ENCODE measurements at regions not wholly inside any gene's neighbourhood (a gene's known extent, or its start where the extent isn't known, plus 50 kb on each side); places are given as distances from the start of the nearest gene placed in this dataset.
"Not testable (repeated sequence)": the region's sequence is repeated elsewhere in the genome, so short reads cannot be mapped to it uniquely, and the experiment has no call there.

- Histone ChIP-seq H2AFZ (no peak overlapping the region), H3K9me3 (ENCODE audit: low read depth) (no peaks in the 10 kb centered on the region), H3K4me1 (ENCODE audit: insufficient read depth) (no peaks in the 10 kb centered on the region), H3K9me2 (replicated peaks; ENCODE audit: insufficient read depth) (no peaks in the 10 kb centered on the region), H3K4me3 (no peak overlapping the region), H3K27me3 (no peaks in the 10 kb centered on the region), H3K79me2 (no peaks in the 10 kb centered on the region), H3K4me2 (no peak overlapping the region), H4K20me1 (ENCODE audit: insufficient read depth, poor library complexity, severe bottlenecking) (no peaks in the 10 kb centered on the region), H3K27ac (no peak overlapping the region), H3K36me3 (replicated peaks; ENCODE audit: insufficient read depth, low read depth) (no peaks in the 10 kb centered on the region)
- DNase-seq (ENCODE audit: low spot score) = no peak
- TF ChIP-seq CTCF (IDR thresholded peaks at IDR 0.05; ENCODE audit: poor library complexity) = no peak
- no peak for TF ChIP-seq EZH2 (IDR thresholded peaks at IDR 0.05; ENCODE audit: borderline replicate concordance)
- no peak for TF ChIP-seq EZH2phosphoT487 (IDR thresholded peaks at IDR 0.05; ENCODE audit: low read depth, severe bottlenecking, unreplicated experiment)
- WGBS (ENCODE audit: low lambda C conversion rate, missing lambda C conversion rate) = 44% methylated on average over 3 of the region's 3 CpGs
These were observed 441.6 kb downstream of the TDRD3 start for GRCh38 chr13:60838581-60838980.

GRCh38 chr13:60837806-60838205 is 440.8 kb downstream of the TDRD3 start:
- 96% methylated on average over 1 of the region's 1 CpG for WGBS (ENCODE audit: low lambda C conversion rate, missing lambda C conversion rate)
- TF ChIP-seq EZH2 (IDR thresholded peaks at IDR 0.05; ENCODE audit: borderline replicate concordance) = no peak
- TF ChIP-seq EZH2phosphoT487 (IDR thresholded peaks at IDR 0.05; ENCODE audit: low read depth, severe bottlenecking, unreplicated experiment) = no peak
- TF ChIP-seq CTCF (IDR thresholded peaks at IDR 0.05; ENCODE audit: poor library complexity) = no peak
- no peaks in the 10 kb centered on the region for H3K9me3 ChIP-seq (ENCODE audit: low read depth)

GRCh38 chr13:60836821-60837220 is 439.8 kb downstream of the TDRD3 start:
- no peak for DNase-seq (ENCODE audit: low spot score)
- TF ChIP-seq CTCF (IDR thresholded peaks at IDR 0.05; ENCODE audit: poor library complexity) (no peak), EZH2 (IDR thresholded peaks at IDR 0.05; ENCODE audit: borderline replicate concordance) (no peak)
- Histone ChIP-seq H3K36me3 (replicated peaks; ENCODE audit: insufficient read depth, low read depth) (no peaks in the 10 kb centered on the region), H3K79me2 (no peaks in the 10 kb centered on the region), H3K4me3 (no peak overlapping the region), H3K9me3 (ENCODE audit: low read depth) (no peaks in the 10 kb centered on the region), H3K27ac (no peak overlapping the region), H3K4me2 (no peak overlapping the region), H3K9me2 (replicated peaks; ENCODE audit: insufficient read depth) (no peaks in the 10 kb centered on the region), H2AFZ (no peak overlapping the region), H3K4me1 (ENCODE audit: insufficient read depth) (no peaks in the 10 kb centered on the region), H3K27me3 (no peaks in the 10 kb centered on the region), H4K20me1 (ENCODE audit: insufficient read depth, poor library complexity, severe bottlenecking) (no peaks in the 10 kb centered on the region)
- 94% methylated on average over 4 of the region's 4 CpGs for WGBS (ENCODE audit: low lambda C conversion rate, missing lambda C conversion rate)

More at GRCh38 chr13:60837806-60838205, 440.8 kb downstream of the TDRD3 start:
- H3K27me3 ChIP-seq = no peaks in the 10 kb centered on the region
- H4K20me1 ChIP-seq (ENCODE audit: insufficient read depth, poor library complexity, severe bottlenecking) = no peaks in the 10 kb centered on the region
- no peak overlapping the region for H2AFZ ChIP-seq
- no peak overlapping the region for H3K4me3 ChIP-seq
- H3K27ac ChIP-seq = no peak overlapping the region
- H3K36me3 ChIP-seq (replicated peaks; ENCODE audit: insufficient read depth, low read depth) = no peaks in the 10 kb centered on the region
- no peaks in the 10 kb centered on the region for H3K4me1 ChIP-seq (ENCODE audit: insufficient read depth)
- no peaks in the 10 kb centered on the region for H3K79me2 ChIP-seq
- no peak overlapping the region for H3K4me2 ChIP-seq
- no peaks in the 10 kb centered on the region for H3K9me2 ChIP-seq (replicated peaks; ENCODE audit: insufficient read depth)
- no peak for DNase-seq (ENCODE audit: low spot score)

GRCh38 chr13:60811581-60811980 is 414.6 kb downstream of the TDRD3 start:
- no peaks in the 10 kb centered on the region for H4K20me1 ChIP-seq (ENCODE audit: insufficient read depth, poor library complexity, severe bottlenecking)
- no peaks in the 10 kb centered on the region for H3K27me3 ChIP-seq

GRCh38 chr13:60805640-60806039 is 408.6 kb downstream of the TDRD3 start:
- not testable (repeated sequence) for H3K36me3 ChIP-seq (replicated peaks; ENCODE audit: insufficient read depth, low read depth); H3K4me2 ChIP-seq; H4K20me1 ChIP-seq (ENCODE audit: insufficient read depth, poor library complexity, severe bottlenecking); H3K4me1 ChIP-seq (ENCODE audit: insufficient read depth); H3K79me2 ChIP-seq; H3K27me3 ChIP-seq; H3K27ac ChIP-seq; H3K9me3 ChIP-seq (ENCODE audit: low read depth); H2AFZ ChIP-seq; H3K4me3 ChIP-seq; DNase-seq (ENCODE audit: low spot score); H3K9me2 ChIP-seq (replicated peaks; ENCODE audit: insufficient read depth)
- 97% methylated on average over 13 of the region's 13 CpGs for WGBS (ENCODE audit: low lambda C conversion rate, missing lambda C conversion rate)

More at GRCh38 chr13:60811581-60811980, 414.6 kb downstream of the TDRD3 start:
- Histone ChIP-seq H3K9me2 (replicated peaks; ENCODE audit: insufficient read depth) (no peaks in the 10 kb centered on the region), H3K36me3 (replicated peaks; ENCODE audit: insufficient read depth, low read depth) (no peaks in the 10 kb centered on the region), H2AFZ (no peak overlapping the region), H3K4me3 (no peak overlapping the region), H3K27ac (no peak overlapping the region), H3K4me2 (no peak overlapping the region), H3K79me2 (no peaks in the 10 kb centered on the region), H3K4me1 (ENCODE audit: insufficient read depth) (no peaks in the 10 kb centered on the region), H3K9me3 (ENCODE audit: low read depth) (no peaks in the 10 kb centered on the region)
- WGBS (ENCODE audit: low lambda C conversion rate, missing lambda C conversion rate) = 86% methylated on average over 1 of the region's 1 CpG
- DNase-seq (ENCODE audit: low spot score) = no peak
- TF ChIP-seq EZH2 (IDR thresholded peaks at IDR 0.05; ENCODE audit: borderline replicate concordance) (no peak), EZH2phosphoT487 (IDR thresholded peaks at IDR 0.05; ENCODE audit: low read depth, severe bottlenecking, unreplicated experiment) (no peak), CTCF (IDR thresholded peaks at IDR 0.05; ENCODE audit: poor library complexity) (no peak)

Measured in hepatocyte (in vitro differentiated cells).